Gastroesophageal sphincter (tissue), 3 donors: ENCODE measurements at regions not wholly inside any gene's neighbourhood (a gene's known extent, or its start where the extent isn't known, plus 50 kb on each side); places are given as distances from the start of the nearest gene placed in this dataset.

ENCODE experiments used
- CTCF ChIP-seq, 4 experiments: fragments of 200-600 bp in 2 of 4; fragments of 450-650 bp in 2 of 4; sonication (generic) in 1 of 4; IDR thresholded peaks; one replicate each; pipeline ENCODE4 v1.5.1; 2017 to 2019; ENCODE audit warnings: antibody characterized with exemption in 4 of 4, mild to moderate bottlenecking in 2 of 4, moderate library complexity in 2 of 4
- POLR2A ChIP-seq, 2 donors: fragments of 450-650 bp; IDR thresholded peaks; one replicate each; pipeline ENCODE4 v1.6.1; 2017; ENCODE audit warnings: antibody characterized with exemption in 2 of 2, mild to moderate bottlenecking in 2 of 2, moderate library complexity in 1 of 2

- TF ChIP-seq POLR2A (IDR thresholded peaks at IDR 0.05) (no peak), CTCF (IDR thresholded peaks at IDR 0.05) (no peak)
These were observed 65.5 kb upstream of the F13A1 start for GRCh38 chr6:6386010-6386409.
